Activated CD8-positive, alpha-beta memory T cell treated with anti-CD3 and anti-CD28 coated beads, Interleukin-2, amount 50 U/mL, for 4 hours (primary cell): ENCODE measurements at regions not wholly inside any gene's neighbourhood (a gene's known extent, or its start where the extent isn't known, plus 50 kb on each side); places are given as distances from the start of the nearest gene placed in this dataset.

Experiments used
- DNase-seq: peaks from one replicate; pipeline ENCODE4 v3.0.0-alpha.2; 2020

DNA sequence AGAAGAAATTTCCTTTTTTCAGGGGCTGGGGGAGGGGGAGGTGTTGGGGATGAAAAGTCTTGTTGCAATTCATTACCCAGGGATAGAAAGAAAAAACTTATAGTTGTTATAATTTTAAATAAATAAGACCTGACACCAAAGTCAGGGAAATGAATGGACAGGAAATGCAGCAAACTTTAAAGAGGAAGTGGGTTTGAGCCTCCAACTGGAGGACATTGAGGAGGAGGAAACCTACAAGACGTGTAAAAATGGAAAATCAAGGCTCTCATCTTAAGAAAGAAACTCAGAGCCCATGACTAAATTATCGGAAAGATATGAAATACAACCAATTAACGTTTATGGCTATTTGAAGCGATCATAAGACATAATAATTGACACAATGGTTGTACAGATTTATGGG lies 54.4 kb downstream of the NIBAN1 start:
- DNase-seq = no peak

DNA sequence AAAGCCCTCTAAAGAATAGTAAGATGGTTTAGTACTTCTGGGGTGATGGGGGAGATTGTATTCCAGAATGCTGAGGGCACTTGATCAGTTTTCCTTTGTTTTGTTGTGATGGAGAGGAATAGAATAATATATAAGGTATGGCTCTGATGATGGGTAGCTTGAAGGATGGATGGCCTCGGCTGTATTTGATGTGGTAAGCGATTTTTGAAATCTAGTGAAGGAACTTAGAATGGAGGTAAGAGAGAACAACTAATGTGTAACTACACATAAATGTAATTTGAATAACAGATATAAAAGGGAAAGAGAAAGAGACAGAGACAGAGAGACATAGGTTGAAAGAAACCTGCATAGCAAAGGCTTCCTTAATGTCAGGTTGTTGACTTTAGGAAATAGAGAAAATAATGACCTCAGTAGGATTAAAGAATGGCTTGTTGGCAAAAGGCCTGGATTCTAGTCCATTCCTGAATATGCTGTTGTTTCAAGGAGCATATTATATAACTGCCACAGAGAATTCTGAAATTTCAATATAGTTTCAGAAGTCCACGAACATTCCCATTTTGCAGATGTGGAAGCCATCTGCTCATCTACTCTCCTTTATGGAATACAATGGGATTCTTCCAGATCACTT lies 58.7 kb downstream of the NIBAN1 start:
- DNase-seq = no peak

DNA sequence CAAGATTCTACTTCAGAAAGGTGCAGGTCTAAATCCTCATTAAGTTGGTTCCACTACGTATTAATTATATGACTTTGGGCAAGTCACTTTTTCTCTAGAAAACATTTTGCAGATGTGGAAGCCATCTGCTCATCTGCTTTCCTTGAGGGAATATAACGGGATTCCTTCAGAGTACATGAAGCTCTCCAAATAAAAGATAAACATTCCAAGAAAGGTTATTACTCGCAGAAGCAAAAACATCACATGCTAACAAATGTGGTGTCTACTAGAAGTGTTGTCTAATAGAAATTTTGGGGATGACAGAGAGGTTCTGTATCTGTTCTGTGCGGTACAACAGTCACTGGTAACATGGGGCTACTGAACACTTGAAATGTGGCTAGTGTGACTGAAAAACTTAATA lies 60.2 kb downstream of the NIBAN1 start:
- no peak for DNase-seq

DNA sequence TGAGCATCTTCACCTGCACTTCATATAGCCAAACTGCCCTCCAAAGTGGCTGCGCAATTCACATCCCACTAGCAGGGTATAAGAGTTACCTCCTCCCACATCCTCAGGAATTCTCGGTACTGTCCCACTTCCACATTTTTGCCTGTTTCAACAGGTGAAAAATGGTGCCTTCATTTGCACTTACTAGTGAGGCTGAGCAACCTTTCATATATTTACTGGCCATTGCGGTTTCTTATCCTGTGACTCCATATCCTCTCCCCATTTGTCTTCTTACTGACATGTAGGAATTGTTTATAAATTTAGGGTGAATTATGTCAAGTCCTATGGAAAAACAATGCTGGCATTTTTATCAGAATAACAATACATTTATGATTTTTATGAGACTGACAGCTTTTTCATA lies 61.9 kb downstream of the NIBAN1 start:
- no peak for DNase-seq

DNA sequence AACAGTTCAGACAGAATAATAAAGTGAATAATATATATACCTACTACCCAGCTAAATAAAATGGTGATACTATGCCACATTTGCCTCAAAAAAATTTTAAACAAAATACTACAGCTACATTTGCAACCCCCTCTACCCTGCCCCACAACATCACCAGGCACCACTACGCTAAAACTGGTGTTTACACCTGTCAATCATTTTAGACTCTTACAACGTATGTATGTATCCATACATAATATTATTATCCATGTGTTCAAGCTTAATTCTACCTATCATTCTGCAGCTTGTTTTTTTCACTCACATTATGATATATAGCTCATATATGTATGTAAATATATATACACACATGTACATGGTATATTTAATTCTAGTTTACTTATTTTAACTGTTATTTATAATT lies 62.5 kb downstream of the NIBAN1 start:
- DNase-seq = no peak

DNA sequence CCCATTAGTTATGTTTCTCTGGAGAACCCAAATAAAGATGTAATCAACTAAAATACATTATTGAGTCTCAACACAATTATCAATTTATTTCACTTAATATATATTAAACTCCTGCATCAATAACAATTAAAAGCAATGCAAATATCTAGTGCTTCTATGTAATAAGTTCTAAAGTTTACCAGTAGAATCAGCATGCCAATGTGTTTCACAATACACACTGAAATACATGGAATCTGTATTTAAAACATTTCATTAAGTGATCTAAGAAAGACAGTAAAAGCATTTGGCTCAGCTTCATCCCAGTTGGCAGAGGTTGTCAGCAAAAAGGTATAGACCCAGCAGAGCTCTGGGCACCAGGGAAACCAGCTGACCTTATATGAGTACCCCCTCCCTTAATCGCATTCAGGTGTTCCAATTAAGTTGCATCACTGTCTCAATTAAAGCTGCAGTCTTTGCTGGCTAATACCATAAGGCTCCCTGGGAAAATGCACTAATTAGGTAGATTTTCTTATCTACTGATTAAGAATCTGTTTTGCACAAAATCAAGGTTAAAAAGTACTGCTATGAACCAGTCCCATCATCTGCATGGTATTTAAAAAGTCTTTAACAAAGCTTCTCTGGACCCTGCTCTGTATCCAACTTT lies 63.1 kb downstream of the NIBAN1 start:
- no peak for DNase-seq

DNA sequence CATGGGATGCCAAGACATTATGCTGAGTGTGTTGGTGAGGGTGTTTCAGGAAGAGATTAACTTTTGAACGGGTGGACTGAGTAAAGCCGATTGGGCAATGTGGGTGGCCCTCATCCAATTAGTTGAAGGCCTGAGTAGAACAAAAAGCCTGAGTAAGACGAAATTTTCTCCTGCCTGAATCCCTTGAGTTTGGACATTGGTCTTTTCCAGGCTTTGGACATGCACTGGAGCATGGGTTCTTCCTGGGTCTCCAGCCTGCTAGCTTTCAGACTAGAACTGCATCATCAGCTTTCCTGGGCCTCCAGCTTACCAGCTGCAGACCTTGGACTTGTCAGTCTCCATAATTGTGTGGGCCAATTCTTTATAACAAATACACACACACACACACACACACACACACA lies 63.6 kb downstream of the NIBAN1 start:
- DNase-seq = no peak

DNA sequence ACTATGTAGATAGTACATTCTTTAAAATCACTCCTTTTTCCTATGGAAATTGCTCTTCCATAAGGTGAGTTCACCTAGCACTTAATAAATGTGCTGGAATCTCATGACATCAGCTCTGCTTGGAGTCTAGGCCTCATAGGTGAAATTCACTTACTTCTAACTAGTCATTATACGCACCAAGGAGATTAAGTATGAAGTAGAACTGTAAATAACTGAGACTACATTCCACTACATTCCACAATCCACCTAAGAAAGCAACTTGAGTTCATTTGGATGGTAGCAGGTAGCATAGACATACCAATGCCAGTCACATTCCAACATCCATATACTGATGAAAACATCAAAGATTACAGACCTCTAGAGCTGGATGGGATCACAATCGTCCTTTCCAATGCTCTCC lies 64.3 kb downstream of the NIBAN1 start:
- DNase-seq = no peak

DNA sequence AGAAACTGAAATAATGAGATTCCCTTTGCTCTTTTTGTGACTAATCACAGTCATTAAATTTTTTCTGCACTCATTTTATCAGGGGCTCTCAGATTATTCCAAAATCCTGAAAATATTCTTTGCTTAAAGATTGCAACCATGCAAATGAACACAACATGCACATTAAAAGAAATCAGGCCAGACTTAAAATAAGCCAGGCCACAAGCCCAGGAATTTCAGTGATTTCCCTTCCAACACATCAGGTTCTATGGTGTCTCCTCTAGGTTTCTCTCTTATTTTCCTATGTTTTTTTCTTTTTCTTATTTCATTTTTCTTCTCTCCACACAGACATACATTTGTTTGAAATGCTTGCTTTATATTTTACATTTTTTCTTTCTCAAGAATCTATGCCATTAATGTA lies 65.3 kb downstream of the NIBAN1 start:
- DNase-seq = no peak

DNA sequence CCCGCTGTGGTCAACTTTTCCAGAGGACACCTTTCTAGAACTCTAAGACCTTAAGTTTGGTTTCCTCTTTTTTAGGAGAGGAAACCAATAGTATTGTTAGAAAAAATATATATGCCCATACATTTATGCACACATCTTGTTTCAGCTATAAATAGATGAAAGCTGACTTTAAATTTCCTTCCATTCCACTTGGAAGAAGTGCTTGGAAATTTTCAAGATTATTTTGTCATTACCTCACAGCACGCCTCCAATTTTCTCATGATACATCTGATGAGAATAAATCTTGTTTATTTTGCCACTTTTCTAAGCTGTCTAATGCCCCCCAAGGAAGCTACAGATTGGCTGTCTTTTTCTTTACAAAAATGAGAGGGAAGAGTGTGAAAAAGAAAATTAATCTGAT lies 65.8 kb downstream of the NIBAN1 start:
- DNase-seq = no peak

DNA sequence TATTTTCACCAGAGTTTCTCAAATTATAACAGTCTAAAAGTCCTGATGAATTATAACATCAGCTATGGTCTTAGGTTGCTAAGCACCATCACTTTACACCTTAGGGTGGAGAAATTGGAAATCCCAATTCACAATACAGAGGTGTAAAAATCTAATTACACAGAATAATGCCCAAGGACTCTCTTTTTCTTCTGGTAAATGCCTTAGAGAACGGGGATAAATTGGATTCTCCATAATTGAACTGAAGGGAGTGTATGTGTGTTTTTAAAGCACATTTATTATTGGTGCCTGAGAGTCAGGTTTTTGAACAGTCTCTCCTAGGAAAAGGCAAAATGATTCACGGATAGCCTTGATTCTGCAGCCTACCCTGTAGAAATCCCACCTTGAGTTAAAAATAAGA lies 66.8 kb downstream of the NIBAN1 start:
- no peak for DNase-seq

DNA sequence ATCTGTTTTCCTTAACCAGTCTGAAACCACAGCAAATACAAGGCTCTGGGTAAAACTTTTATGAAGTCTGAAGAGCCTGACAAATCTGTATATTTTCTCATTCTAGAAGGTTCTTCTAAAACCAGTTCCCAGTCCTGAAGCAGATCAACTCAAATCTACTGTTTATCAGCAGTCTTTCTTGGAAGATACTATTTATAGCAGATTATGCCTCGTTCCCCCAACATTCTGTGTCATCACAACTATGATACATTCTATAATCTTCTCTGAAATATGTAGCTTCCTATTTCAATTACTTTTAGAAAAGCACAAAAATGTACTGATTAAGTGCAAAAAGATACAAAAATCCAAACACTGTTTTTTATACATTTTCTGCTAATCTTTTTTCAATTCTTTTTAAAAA lies 67.5 kb downstream of the NIBAN1 start:
- DNase-seq = no peak

DNA sequence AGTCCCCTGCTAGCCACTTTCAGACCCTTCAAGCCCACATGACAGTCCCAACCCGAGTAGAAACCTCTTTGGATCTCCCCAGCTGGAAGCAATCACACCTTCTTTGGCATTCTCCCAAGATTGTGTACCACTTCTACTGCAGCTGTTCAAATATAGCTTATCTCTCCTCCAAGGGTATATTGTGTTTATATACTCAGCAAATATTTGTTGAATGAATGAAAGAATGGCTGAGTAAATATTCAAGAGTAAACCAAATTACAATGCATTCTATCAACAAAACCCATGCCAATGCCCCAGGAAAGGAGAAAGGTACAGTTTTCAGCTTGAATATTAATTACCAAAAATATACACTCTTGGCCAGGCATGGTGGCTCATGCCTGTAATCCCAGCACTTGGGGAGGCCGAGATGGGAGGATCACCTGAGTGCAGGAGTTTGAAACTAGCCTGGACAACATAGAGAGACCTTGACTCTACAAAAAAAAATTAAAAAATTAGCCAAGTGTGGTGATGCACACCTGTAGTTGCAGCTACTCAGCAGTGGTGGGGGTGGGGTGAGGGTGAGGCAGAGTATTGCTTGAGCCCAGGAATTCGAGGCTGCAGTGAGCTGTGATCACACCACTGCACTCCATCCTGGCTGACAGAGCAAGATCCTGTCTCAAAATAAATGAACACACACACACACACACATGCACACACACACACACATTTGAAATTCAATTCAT lies 68.5 kb downstream of the NIBAN1 start:
- no peak for DNase-seq

DNA sequence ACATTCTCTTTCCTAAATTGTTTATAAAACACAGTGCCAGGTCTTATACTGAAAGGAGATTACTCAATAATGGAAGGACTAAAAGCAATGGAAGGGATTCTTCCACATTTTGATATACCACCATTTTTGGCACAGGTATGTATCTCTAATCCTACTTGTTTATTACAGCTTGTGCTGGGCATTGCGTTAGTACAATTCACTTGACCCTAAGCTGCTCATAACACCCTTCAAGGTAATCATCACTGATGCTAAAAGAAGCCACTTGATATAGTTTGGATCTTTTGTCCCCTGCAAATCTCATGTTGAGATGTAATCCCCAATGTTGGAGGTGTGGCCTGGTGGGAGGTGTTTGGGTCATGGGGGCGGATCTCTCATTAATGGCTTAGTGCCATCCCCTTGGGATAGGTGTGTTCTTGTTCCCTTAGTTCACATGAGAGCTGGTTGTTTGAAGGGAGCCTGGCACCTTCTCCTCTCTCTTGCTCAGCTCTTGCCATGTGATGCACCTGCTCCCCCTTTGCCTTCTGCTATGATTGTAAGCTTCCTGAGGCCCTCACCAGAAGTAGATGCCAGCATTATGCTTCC lies 71.1 kb downstream of the NIBAN1 start:
- no peak for DNase-seq

DNA sequence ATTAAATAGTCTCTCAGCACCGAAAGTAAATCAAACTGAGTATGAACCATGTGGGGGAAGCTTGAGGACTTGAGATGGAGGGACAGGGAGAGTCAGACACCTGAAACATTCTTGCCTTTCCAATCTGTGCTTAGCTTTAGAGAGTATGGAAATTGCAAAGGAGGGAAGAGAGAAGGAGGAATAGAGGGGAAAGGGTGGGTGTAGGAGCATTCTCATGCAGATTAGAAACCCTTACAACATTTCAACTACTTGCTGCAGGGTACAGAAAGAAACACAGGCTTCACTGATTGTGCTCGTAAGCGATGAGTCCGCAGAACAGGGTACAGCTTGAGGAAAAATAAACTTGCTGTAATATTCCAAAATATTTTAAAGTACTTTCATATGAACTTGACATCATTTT lies 73.8 kb downstream of the NIBAN1 start:
- DNase-seq = no peak

DNA sequence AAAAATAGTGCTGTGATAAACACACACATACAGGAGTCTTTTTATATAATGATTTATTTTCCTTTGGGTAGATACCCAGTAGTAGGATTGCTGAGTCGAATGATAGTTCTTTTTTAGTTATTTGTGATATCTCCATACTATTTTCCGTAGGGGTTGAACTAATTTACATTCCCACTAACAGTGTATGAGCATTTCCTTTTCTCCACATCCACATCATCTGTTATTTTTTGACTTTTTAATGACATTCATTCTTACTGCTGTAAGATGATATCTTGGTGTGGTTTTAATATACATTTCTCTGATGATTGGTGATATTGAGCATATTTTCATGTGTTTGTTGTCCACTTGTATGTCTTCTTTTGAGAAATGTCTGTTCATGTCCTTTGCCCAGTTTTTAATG lies 78.3 kb downstream of the NIBAN1 start:
- no peak for DNase-seq

DNA sequence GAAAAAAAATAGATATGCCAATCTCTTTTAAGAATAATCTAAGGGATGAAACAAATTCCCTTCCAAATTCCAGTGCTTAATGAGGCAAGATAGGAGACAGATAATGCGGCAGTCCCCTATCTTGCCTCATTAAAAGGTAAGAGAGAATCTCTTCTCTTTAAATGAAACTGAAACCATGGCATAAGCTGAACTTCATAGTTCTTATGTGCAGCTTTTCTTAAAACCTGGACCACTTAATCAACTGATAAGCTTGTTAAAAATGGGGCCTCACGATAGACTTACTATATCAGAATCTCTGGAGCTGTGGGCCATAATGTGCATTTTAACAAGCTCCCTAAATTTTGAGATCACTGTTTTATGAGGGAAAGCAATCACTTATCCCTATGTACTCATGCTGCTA lies 79.2 kb downstream of the NIBAN1 start:
- DNase-seq = no peak

DNA sequence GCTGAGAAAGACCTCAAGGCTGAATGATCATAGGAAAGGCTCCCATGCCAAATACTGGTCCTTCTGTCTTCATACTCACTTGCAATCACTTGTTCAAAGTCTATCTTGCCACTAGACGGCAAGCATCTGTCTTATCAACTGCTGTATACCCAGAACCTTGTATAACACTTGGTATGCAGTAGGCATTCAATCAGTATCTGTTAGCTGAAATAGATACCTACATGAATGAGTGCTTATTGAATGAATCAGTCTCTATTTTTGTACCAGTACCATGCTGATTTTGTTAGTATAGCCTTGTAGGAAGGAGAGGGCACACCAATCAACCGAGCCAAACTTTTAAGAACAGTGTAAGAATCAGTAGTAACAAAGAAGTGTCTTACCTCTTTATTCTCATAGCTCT lies 80.6 kb downstream of the NIBAN1 start:
- DNase-seq = no peak

DNA sequence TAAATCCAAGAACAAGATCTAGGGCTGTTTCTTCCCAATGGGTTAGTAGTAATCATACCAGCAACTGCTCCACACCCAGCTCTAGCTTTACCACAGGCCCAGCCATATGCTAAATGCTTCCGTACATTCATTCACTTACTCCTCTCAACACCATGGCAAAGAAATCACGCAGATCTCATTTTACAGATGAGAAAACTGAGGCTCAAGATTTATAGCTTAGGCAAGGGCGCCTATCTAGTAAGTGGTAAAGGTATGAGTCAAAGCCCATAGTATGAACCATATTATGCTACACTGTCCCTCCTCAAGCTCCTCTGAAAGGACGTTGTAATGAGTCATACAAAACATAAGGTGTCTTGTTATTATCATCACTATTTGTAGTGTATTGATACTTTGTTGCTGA lies 82.2 kb downstream of the NIBAN1 start:
- DNase-seq = no peak

DNA sequence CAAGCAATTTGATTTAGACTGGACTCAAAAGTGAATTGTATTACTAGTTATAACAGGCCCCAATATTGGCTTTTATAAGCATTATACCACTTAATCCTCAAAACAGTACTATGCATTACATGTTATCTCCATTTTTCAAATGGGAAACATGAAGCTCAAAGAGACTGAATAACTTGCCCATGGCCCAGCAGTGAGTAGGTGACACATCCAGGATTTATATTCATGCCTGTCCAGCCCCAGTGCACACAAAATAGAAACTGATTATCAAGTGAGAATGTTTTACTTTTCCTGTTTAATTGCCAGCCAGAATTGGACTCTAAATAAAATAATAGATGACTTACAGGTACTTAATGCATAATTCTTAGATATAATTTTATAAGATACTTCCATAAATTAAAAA lies 82.9 kb downstream of the NIBAN1 start:
- no peak for DNase-seq

DNA sequence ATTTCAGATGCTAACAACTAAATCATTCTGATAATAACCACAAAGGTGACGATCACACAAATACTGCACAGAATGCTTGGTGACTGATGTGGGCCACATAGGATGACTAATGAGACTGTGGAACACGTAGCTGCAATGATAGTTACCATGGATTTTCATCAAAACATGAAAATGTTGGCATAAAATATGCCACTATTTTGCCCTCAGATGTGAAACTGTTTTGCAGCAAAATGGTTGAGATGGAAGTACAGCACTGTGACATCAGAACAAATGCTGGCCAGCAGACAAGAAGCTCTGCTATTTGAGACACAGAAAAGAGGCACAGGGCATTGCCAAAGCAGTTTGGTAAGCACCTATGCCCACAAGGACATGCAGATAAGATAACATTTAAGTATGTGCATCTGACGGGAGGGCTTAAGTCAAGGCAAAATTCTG lies 83.8 kb downstream of the NIBAN1 start:
- DNase-seq = no peak

DNA sequence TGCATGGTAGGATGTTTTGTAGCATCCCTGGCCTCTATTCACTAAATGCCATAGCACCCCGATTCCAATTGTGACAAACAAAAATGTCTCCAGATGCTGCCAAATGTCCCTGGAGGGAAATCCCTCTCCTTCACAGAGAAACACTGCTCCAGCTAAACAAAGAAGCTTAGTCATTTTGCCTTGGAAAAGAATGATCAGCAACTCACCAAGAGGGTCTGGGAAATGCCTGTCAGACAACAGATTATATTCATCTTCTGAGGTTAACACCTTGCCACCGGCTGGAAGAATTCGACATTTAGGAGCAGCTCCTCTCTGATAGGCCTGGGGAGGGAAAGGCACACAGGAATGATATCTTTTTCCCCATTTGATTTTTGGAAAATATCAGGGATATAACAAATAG lies 84.4 kb downstream of the NIBAN1 start:
- DNase-seq = no peak

DNA sequence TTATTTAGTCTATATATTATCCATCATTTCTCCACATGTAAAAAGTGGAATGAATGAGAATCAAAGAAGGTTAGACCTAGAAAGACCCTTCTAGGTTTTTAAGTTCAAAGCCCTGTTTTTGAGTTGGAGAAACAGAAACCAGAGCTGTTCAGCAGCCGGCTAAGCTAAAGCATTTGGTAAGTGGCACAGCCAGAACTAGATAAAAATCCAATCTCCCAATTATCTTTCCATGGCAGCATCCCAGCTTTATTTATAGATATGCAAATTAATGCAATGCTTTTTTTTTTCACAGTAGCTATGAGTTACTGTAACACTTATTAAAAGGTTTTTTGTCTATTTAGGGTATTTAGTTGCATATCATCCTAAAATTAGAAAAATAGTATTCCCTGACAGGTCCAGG lies 85.1 kb downstream of the NIBAN1 start:
- DNase-seq = no peak

DNA sequence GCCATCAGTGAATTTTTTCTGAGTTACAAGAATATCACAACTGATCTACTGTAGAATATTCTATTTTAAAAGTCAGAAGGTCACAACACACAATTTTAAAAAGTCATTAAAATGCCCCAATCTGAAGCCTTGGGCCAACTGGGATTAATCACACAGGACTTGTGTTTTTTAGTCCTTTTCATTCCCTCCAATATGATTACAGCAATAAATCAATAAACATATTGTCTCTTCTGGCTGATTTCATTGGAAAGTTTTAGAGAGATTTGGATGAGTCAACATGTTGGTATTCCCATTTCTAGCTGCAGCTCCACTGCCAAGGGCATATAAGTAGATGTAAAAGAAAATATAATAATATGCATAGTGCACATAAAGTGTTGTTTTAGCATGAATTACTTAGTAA lies 85.8 kb downstream of the NIBAN1 start:
- no peak for DNase-seq
